IMR-90 (cell line): ENCODE measurements at regions not wholly inside any gene's neighbourhood (a gene's known extent, or its start where the extent isn't known, plus 50 kb on each side); places are given as distances from the start of the nearest gene placed in this dataset.

Experiments
- ATAC-seq: fragments of 200-7000 bp; cut with Tn5 transposase; 2 replicates; pipeline ENCODE4 v1.9.1; 2020; ENCODE audit warnings: low read depth, mild to moderate bottlenecking, moderate library complexity
- BruUV-seq: library from RNA; stranded (reverse); fragments of 400-500 nt; replicated peaks from 2 replicates; lab custom pipeline; 2021; lab: Mats Ljungman, UMichigan
- CTCF ChIA-PET: fragments of 300-600 bp; formaldehyde crosslinking; extraction: SDS; loops from one replicate; lab custom pipeline; 2021; ENCODE audit warnings: antibody characterized with exemption; lab: Yijun Ruan, JAX
- POLR2A ChIA-PET: fragments of 300-600 bp; sonication (Branson Sonifier 250); formaldehyde crosslinking; loops from one replicate; lab custom pipeline; 2022; ENCODE audit warnings: antibody characterized with exemption; ENCODE audit not compliant: unreplicated experiment; lab: Charles Lee
- DNase-seq: peaks from one replicate; pipeline ENCODE4 v3.0.0; 2013
- H2AFZ ChIP-seq: replicated peaks from 2 replicates; pipeline ENCODE3; 2013; ENCODE audit warnings: low read length, mild to moderate bottlenecking; ENCODE audit not compliant: poor library complexity
- H2AK5ac ChIP-seq: 2 replicates; pipeline ENCODE4 v1.6.1; 2013; ENCODE audit warnings: low read depth, low read length, inconsistent platforms
- H2AK9ac ChIP-seq: replicated peaks from 2 replicates; pipeline ENCODE3; 2013; ENCODE audit warnings: mild to moderate bottlenecking, low read depth, low read length, moderate library complexity; ENCODE audit not compliant: poor library complexity
- H2BK120ac ChIP-seq: 2 replicates; pipeline ENCODE4 v1.6.1; 2013; ENCODE audit warnings: low read depth, low read length, inconsistent platforms
- H2BK15ac ChIP-seq: 3 replicates; pipeline ENCODE4 v1.6.1; 2013; ENCODE audit warnings: low read depth, low read length, inconsistent platforms
- H2BK20ac ChIP-seq: 2 replicates; pipeline ENCODE4 v1.6.1; 2013; ENCODE audit warnings: low read depth, mild to moderate bottlenecking, inconsistent platforms, low read length, moderate library complexity
- H2BK5ac ChIP-seq: 2 replicates; pipeline ENCODE4 v1.6.1; 2013; ENCODE audit warnings: mild to moderate bottlenecking, low read depth, low read length, inconsistent platforms; ENCODE audit not compliant: poor library complexity, severe bottlenecking
- H3K14ac ChIP-seq: replicated peaks from 2 replicates; pipeline ENCODE4 v1.6.1; 2013; ENCODE audit warnings: low read depth, low read length, inconsistent platforms
- H3K18ac ChIP-seq: 2 replicates; pipeline ENCODE4 v1.6.1; 2013; ENCODE audit warnings: low read depth, low read length, control low read depth
- H3K23ac ChIP-seq: 2 replicates; pipeline ENCODE4 v1.6.1; 2013; ENCODE audit warnings: low read depth, low read length, inconsistent platforms
- H3K27ac ChIP-seq: 2 replicates; pipeline ENCODE4 v1.5.1; 2013; ENCODE audit warnings: mild to moderate bottlenecking, control low read depth, low read length; ENCODE audit not compliant: insufficient read depth
- H3K27me3 ChIP-seq: 2 replicates; pipeline ENCODE4 v1.6.1; 2013; ENCODE audit warnings: low read length; ENCODE audit not compliant: control insufficient read depth, insufficient read depth
- H3K36me3 ChIP-seq: 2 replicates; pipeline ENCODE4 v1.6.1; 2013; ENCODE audit warnings: low read length, mixed read lengths; ENCODE audit not compliant: control insufficient read depth, insufficient read depth
- H3K4ac ChIP-seq: 2 replicates; pipeline ENCODE4 v1.6.1; 2013; ENCODE audit warnings: low read depth, low read length, inconsistent platforms
- H3K4me1 ChIP-seq: 2 replicates; pipeline ENCODE4 v1.6.1; 2013; ENCODE audit warnings: low read length, mixed read lengths; ENCODE audit not compliant: control insufficient read depth, insufficient read depth
- H3K4me2 ChIP-seq: 2 replicates; pipeline ENCODE4 v1.6.1; 2013; ENCODE audit warnings: low read depth, mild to moderate bottlenecking, control low read depth, low read length, moderate library complexity
- H3K4me3 ChIP-seq: 2 replicates; pipeline ENCODE4 v1.5.1; 2013; ENCODE audit warnings: low read depth, mild to moderate bottlenecking, control low read depth, low read length, moderate library complexity; ENCODE audit not compliant: insufficient read depth
- H3K56ac ChIP-seq: 2 replicates; pipeline ENCODE4 v1.6.1; 2013; ENCODE audit warnings: low read length, inconsistent platforms; ENCODE audit not compliant: insufficient read depth; ENCODE audit errors: extremely low read depth
- H3K79me1 ChIP-seq, 2 experiments: 2 replicates each; pipeline ENCODE4 v1.6.1; 2013; ENCODE audit warnings: low read length in 2 of 2, inconsistent platforms in 1 of 2, low read depth in 1 of 2
- H3K9ac ChIP-seq: 2 replicates; pipeline ENCODE4 v1.6.1; 2013; ENCODE audit warnings: low read depth, low read length, control low read depth
- H3K9me1 ChIP-seq: 2 replicates; pipeline ENCODE4 v1.6.1; 2013; ENCODE audit warnings: low read length, inconsistent platforms; ENCODE audit not compliant: insufficient read depth
- H3K9me3 ChIP-seq: 2 replicates; pipeline ENCODE4 v1.6.1; 2013; ENCODE audit warnings: low read length; ENCODE audit not compliant: control insufficient read depth, insufficient read depth
- H4K20me1 ChIP-seq: 2 replicates; pipeline ENCODE4 v1.6.1; 2013; ENCODE audit warnings: low read length, inconsistent platforms; ENCODE audit not compliant: insufficient read depth
- H4K5ac ChIP-seq: 2 replicates; pipeline ENCODE4 v1.6.1; 2013; ENCODE audit warnings: mild to moderate bottlenecking, low read depth, low read length, control low read depth
- H4K8ac ChIP-seq, 2 experiments: 2 replicates each; pipeline ENCODE4 v1.6.1; 2013; ENCODE audit warnings: low read depth in 2 of 2, low read length in 2 of 2, control low read depth in 1 of 2, inconsistent platforms in 1 of 2
- H4K91ac ChIP-seq: 2 replicates; pipeline ENCODE4 v1.6.1; 2013; ENCODE audit warnings: low read depth, low read length, inconsistent platforms; ENCODE audit not compliant: insufficient read depth
- CTCF ChIP-seq: conservative IDR thresholded peaks from 2 replicates; pipeline ENCODE4 v1.5.1; 2012; ENCODE audit warnings: mild to moderate bottlenecking, low read depth, low read length, improper control_type of control experiment
- FOS ChIP-seq: fragments of 150-350 bp; IDR thresholded peaks from 2 replicates; pipeline ENCODE4 v1.6.1; 2016; ENCODE audit warnings: low read depth, low read length
- MXI1 ChIP-seq: IDR thresholded peaks from 2 replicates; pipeline ENCODE4 v1.6.1; 2012; ENCODE audit warnings: low read depth, mild to moderate bottlenecking, low read length, moderate library complexity, borderline replicate concordance
- RAD21 ChIP-seq: IDR thresholded peaks from 2 replicates; pipeline ENCODE4 v1.6.1; 2012; ENCODE audit warnings: low read length, improper control_type of control experiment
- SMC3 ChIP-seq: fragments of 150-350 bp; IDR thresholded peaks from 2 replicates; pipeline ENCODE4 v1.6.1; 2016; ENCODE audit warnings: low read depth, mild to moderate bottlenecking, antibody characterized with exemption, low read length, moderate library complexity
- WGBS, 2 experiments: methylation state at CpG; one replicate each; pipeline versions ENCODE4 v1.1.5 to v1.1.7; 2013; ENCODE audit warnings: missing lambda C conversion rate in 2 of 2; ENCODE audit not compliant: insufficient read length in 1 of 2; ENCODE audit errors: extremely low coverage in 2 of 2; 5-methylcytosine and 5-hydroxymethylcytosine counted together
- dilution Hi-C: fragments of 300-500 bp; cut with HindIII; formaldehyde crosslinking; loops from one replicate; pipeline ENCODE4 v1.14.3; 2018; ENCODE audit warnings: low sequenced_read_pairs; ENCODE audit not compliant: unreplicated experiment
- in situ Hi-C: fragments of 300-500 bp; cut with MboI; formaldehyde crosslinking; loops from 3 replicates; pipeline ENCODE4 v1.14.3; 2019; ENCODE audit warnings: low sequenced_read_pairs, inconsistent platforms, mixed read lengths
- intact Hi-C: fragments of 100-400 bp; cut with micrococcal nuclease; formaldehyde crosslinking; loops from 2 replicates; pipeline ENCODE4 v1.10.0; 2022

- no peak overlapping the region for H2AFZ ChIP-seq
- no peak overlapping the region for H3K4me2 ChIP-seq
- in situ Hi-C loops (no loop called here), intact Hi-C loops (no loop called here), dilution Hi-C loops (no loop called here)
- H3K27me3 ChIP-seq = no peaks in the 10 kb centered on the region; the same call in 1 of the 2 replicates
- H4K91ac ChIP-seq = no peak overlapping the region
- H3K14ac ChIP-seq = no peak overlapping the region
- no peak overlapping the region for H2AK9ac ChIP-seq
- H2BK120ac ChIP-seq = no peak overlapping the region
- ATAC-seq (no peak), DNase-seq (no peak)
- no peak overlapping the region for H4K8ac ChIP-seq
- H3K27ac ChIP-seq = no peak overlapping the region
- H3K4me3 ChIP-seq = no peak overlapping the region
- no peak overlapping the region for H3K9ac ChIP-seq
- H3K56ac ChIP-seq = no peak overlapping the region
- H3K18ac ChIP-seq = no peak overlapping the region
- H2BK5ac ChIP-seq = no peak overlapping the region
- BruUV-seq = no TSS peak
- H4K20me1 ChIP-seq = no peaks in the 10 kb centered on the region
- no peak overlapping the region for H3K23ac ChIP-seq
- no peaks in the 10 kb centered on the region for H3K79me1 ChIP-seq
- no peak overlapping the region for H3K4ac ChIP-seq
- H2BK20ac ChIP-seq = no peak overlapping the region
- TF ChIP-seq CTCF (no peak), SMC3 (no peak), RAD21 (no peak), FOS (no peak), MXI1 (no peak)
- peaks cover 2% of the 10 kb centered on the region; the same call in 1 of the 2 replicates for H3K4me1 ChIP-seq
- CTCF ChIA-PET = no interaction called here
- no peak overlapping the region for H4K5ac ChIP-seq
- no peaks in the 10 kb centered on the region for H3K36me3 ChIP-seq
- H3K9me3 ChIP-seq = no peaks in the 10 kb centered on the region
- POLR2A ChIA-PET = no interaction called here
- no peak overlapping the region for H2BK15ac ChIP-seq
- WGBS, 2 experiments = no CpG with 5 or more reads among the region's 1 CpG
- no peaks in the 10 kb centered on the region for H3K9me1 ChIP-seq
- H2AK5ac ChIP-seq = no peak overlapping the region
Observed at GRCh38 chr9:119941091-119941490, 571.9 kb upstream of the BRINP1 start.
